CD4-positive, alpha-beta T cell treated with Interleukin-15 for 4 hours (primary cell): ENCODE measurements at regions not wholly inside any gene's neighbourhood (a gene's known extent, or its start where the extent isn't known, plus 50 kb on each side); places are given as distances from the start of the nearest gene placed in this dataset.

Source experiments
- DNase-seq: peaks from one replicate; pipeline ENCODE4 v3.0.0-alpha.2; 2020; ENCODE audit warnings: low spot score

GRCh38 chr7:46871516-46871915, 710.4 kb downstream of the TNS3 start:
- no peak for DNase-seq

- no peak for DNase-seq
Observed at GRCh38 chr7:46864716-46865115, 717.2 kb downstream of the TNS3 start.

- no peak for DNase-seq
Observed at GRCh38 chr7:46859963-46860475, 721.9 kb downstream of the TNS3 start.

GRCh38 chr7:46855851-46856250, 726.1 kb downstream of the TNS3 start:
- DNase-seq = no peak

GRCh38 chr7:46854958-46855473, 726.9 kb downstream of the TNS3 start:
- DNase-seq = no peak

GRCh38 chr7:46853451-46853850, 728.5 kb downstream of the TNS3 start:
- DNase-seq = no peak

- no peak for DNase-seq
Observed at GRCh38 chr7:46852795-46853194, 729.1 kb downstream of the TNS3 start.

- no peak for DNase-seq
Observed at GRCh38 chr7:46850563-46851330, 731.2 kb downstream of the TNS3 start.

GRCh38 chr7:46848944-46849343, 733.0 kb downstream of the TNS3 start:
- DNase-seq = no peak

- no peak for DNase-seq
Observed at GRCh38 chr7:46848311-46848710, 733.6 kb downstream of the TNS3 start.

GRCh38 chr7:46847126-46847525, 734.8 kb downstream of the TNS3 start:
- no peak for DNase-seq

- DNase-seq = no peak
Observed at GRCh38 chr7:46844486-46844885, 737.4 kb downstream of the TNS3 start.

GRCh38 chr7:46841248-46841647, 740.7 kb downstream of the TNS3 start:
- DNase-seq = no peak

GRCh38 chr7:46839651-46840050, 742.3 kb downstream of the TNS3 start:
- DNase-seq = no peak

GRCh38 chr7:46838463-46838862, 743.4 kb downstream of the TNS3 start:
- no peak for DNase-seq

- DNase-seq = no peak
Observed at GRCh38 chr7:46835556-46835955, 746.4 kb downstream of the TNS3 start.

GRCh38 chr7:46834921-46835320, 747.0 kb downstream of the TNS3 start:
- DNase-seq = no peak

GRCh38 chr7:46833197-46833596, 748.7 kb downstream of the TNS3 start:
- DNase-seq = no peak

- DNase-seq = no peak
Observed at GRCh38 chr7:46832136-46832535, 749.8 kb downstream of the TNS3 start.

- no peak for DNase-seq
Observed at GRCh38 chr7:46819819-46820218, 762.1 kb downstream of the TNS3 start.

- DNase-seq = no peak
Observed at GRCh38 chr7:46814516-46815250, 767.2 kb downstream of the TNS3 start.

- no peak for DNase-seq
Observed at GRCh38 chr7:46812101-46812675, 769.7 kb downstream of the TNS3 start.

GRCh38 chr7:46811529-46811928, 770.4 kb downstream of the TNS3 start:
- DNase-seq = no peak
